ENCODE measurements at regions not wholly inside any gene's neighbourhood (a gene's known extent, or its start where the extent isn't known, plus 50 kb on each side); places are given as distances from the start of the nearest gene placed in this dataset.

DNA sequence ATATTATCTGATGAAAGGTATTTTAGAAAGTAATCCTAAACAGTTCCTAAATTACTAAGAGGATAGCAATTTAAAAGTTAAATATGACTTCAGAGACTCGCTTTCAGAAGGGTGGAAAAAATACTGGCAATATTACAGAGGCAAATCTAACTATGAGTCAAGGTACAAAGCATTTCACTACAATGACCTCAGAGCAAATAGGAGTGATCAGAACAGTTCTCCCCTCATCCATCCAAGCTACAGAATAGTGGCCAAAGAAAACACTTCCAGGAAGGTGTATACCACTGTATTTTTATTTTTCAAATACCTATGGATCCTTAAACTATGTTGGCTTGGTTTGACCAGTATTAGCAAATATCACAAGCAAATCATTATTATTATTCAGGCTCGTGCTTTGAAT lies 112.8 kb upstream of the ODAD2 start:
- TF ChIP-seq, protein P1, sequence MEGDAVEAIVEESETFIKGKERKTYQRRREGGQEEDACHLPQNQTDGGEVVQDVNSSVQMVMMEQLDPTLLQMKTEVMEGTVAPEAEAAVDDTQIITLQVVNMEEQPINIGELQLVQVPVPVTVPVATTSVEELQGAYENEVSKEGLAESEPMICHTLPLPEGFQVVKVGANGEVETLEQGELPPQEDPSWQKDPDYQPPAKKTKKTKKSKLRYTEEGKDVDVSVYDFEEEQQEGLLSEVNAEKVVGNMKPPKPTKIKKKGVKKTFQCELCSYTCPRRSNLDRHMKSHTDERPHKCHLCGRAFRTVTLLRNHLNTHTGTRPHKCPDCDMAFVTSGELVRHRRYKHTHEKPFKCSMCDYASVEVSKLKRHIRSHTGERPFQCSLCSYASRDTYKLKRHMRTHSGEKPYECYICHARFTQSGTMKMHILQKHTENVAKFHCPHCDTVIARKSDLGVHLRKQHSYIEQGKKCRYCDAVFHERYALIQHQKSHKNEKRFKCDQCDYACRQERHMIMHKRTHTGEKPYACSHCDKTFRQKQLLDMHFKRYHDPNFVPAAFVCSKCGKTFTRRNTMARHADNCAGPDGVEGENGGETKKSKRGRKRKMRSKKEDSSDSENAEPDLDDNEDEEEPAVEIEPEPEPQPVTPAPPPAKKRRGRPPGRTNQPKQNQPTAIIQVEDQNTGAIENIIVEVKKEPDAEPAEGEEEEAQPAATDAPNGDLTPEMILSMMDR (IDR thresholded peaks at IDR 0.05; ENCODE audit: low read depth, low read length, missing input control), result no peak
- TF ChIP-seq, protein P2, sequence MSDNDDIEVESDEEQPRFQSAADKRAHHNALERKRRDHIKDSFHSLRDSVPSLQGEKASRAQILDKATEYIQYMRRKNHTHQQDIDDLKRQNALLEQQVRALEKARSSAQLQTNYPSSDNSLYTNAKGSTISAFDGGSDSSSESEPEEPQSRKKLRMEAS (IDR thresholded peaks at IDR 0.05), result no peak
- TF ChIP-seq TAF1 (conservative IDR thresholded peaks at IDR 0.05) (no peak), EGR1 (IDR thresholded peaks at IDR 0.05; ENCODE audit: low read depth in 2 of 2) (no peak), YY1 (IDR thresholded peaks at IDR 0.05) (no peak), FOXA1 (IDR thresholded peaks at IDR 0.05) (no peak), JUND (IDR thresholded peaks at IDR 0.05) (peak in 1 of 2 donors; percentile 64), GABPA (IDR thresholded peaks at IDR 0.05 in 1 of 2, conservative IDR thresholded peaks at IDR 0.05 in 1 of 2) (no peak)
- TF ChIP-seq, protein P3, sequence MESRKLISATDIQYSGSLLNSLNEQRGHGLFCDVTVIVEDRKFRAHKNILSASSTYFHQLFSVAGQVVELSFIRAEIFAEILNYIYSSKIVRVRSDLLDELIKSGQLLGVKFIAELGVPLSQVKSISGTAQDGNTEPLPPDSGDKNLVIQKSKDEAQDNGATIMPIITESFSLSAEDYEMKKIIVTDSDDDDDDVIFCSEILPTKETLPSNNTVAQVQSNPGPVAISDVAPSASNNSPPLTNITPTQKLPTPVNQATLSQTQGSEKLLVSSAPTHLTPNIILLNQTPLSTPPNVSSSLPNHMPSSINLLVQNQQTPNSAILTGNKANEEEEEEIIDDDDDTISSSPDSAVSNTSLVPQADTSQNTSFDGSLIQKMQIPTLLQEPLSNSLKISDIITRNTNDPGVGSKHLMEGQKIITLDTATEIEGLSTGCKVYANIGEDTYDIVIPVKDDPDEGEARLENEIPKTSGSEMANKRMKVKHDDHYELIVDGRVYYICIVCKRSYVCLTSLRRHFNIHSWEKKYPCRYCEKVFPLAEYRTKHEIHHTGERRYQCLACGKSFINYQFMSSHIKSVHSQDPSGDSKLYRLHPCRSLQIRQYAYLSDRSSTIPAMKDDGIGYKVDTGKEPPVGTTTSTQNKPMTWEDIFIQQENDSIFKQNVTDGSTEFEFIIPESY (IDR thresholded peaks at IDR 0.05), result no peak

All from liver (tissue), 3 donors.